GDM1 (cell line): ENCODE measurements at regions not wholly inside any gene's neighbourhood (a gene's known extent, or its start where the extent isn't known, plus 50 kb on each side); places are given as distances from the start of the nearest gene placed in this dataset.
"Not testable (repeated sequence)": the region's sequence is repeated elsewhere in the genome, so short reads cannot be mapped to it uniquely, and the experiment has no call there.

Experiments
- DNase-seq: peaks from one replicate; lab custom pipeline; 2025; lab: John Stamatoyannopoulos, UW

GRCh38 chr16:9141813-9142212 is 50.4 kb downstream of the HAPSTR1 start:
- no peak for DNase-seq

GRCh38 chr16:9144106-9144505 is 52.7 kb downstream of the HAPSTR1 start:
- DNase-seq, result no peak

GRCh38 chr16:9148374-9149015 is 57.1 kb downstream of the HAPSTR1 start:
- DNase-seq, result no peak

- DNase-seq, result no peak
Observed at GRCh38 chr16:9151074-9151473, 59.6 kb downstream of the HAPSTR1 start.

- DNase-seq, result no peak
Observed at GRCh38 chr16:9151597-9151996, 60.2 kb downstream of the HAPSTR1 start.

- no peak for DNase-seq
Observed at GRCh38 chr16:9152649-9153501, 61.4 kb downstream of the HAPSTR1 start.

- no peak for DNase-seq
Observed at GRCh38 chr16:9153502-9153864, 62.0 kb downstream of the HAPSTR1 start.

- no peak for DNase-seq
Observed at GRCh38 chr16:9154567-9155410, 63.3 kb downstream of the HAPSTR1 start.

GRCh38 chr16:9155871-9156270 is 64.4 kb downstream of the HAPSTR1 start:
- no peak for DNase-seq

GRCh38 chr16:9159839-9160550 is 68.6 kb downstream of the HAPSTR1 start:
- DNase-seq, result peak; percentile 5

- no peak for DNase-seq
Observed at GRCh38 chr16:9160551-9160911, 69.1 kb downstream of the HAPSTR1 start.

- no peak for DNase-seq
Observed at GRCh38 chr16:9165681-9166080, 74.2 kb downstream of the HAPSTR1 start.

- not testable (repeated sequence) for DNase-seq
Observed at GRCh38 chr16:9166326-9166993, 75.0 kb downstream of the HAPSTR1 start.

- no peak for DNase-seq
Observed at GRCh38 chr16:9169094-9169493, 77.7 kb downstream of the HAPSTR1 start.

- no peak for DNase-seq
Observed at GRCh38 chr16:9170470-9170869, 79.0 kb downstream of the HAPSTR1 start.

GRCh38 chr16:9176547-9177418 is 85.3 kb downstream of the HAPSTR1 start:
- DNase-seq, result no peak

- DNase-seq, result no peak
Observed at GRCh38 chr16:9177861-9178260, 86.4 kb downstream of the HAPSTR1 start.

GRCh38 chr16:9183682-9184353 is 92.4 kb downstream of the HAPSTR1 start:
- no peak for DNase-seq

GRCh38 chr16:9184354-9184690 is 92.9 kb downstream of the HAPSTR1 start:
- no peak for DNase-seq

- DNase-seq, result no peak
Observed at GRCh38 chr16:9185381-9185780, 93.9 kb downstream of the HAPSTR1 start.
